ENCODE measurements at regions not wholly inside any gene's neighbourhood (a gene's known extent, or its start where the extent isn't known, plus 50 kb on each side); places are given as distances from the start of the nearest gene placed in this dataset.

GRCh38 chr15:87343966-87344365, 912.6 kb downstream of the NTRK3 start:
- no peaks in the 10 kb centered on the region for H3K27me3 ChIP-seq (ENCODE audit: control insufficient read depth, insufficient read depth, low read length)
- no peaks in the 10 kb centered on the region for H3K9me3 ChIP-seq (replicated peaks; ENCODE audit: low read length)
- H3K4me2 ChIP-seq (ENCODE audit: low read length) = no peak overlapping the region
- H3K4me1 ChIP-seq (ENCODE audit: control insufficient read depth, insufficient read depth, low read length) = peaks cover 4% of the 10 kb centered on the region
- no peaks in the 10 kb centered on the region for H3K36me3 ChIP-seq (ENCODE audit: insufficient read depth, low read length)
- no peak overlapping the region for H3K9ac ChIP-seq (ENCODE audit: low read depth, low read length)
- no peak overlapping the region for H3K4me3 ChIP-seq (ENCODE audit: low read length)

- H3K4me3 ChIP-seq (ENCODE audit: low read length) = no peak overlapping the region
- H3K27me3 ChIP-seq (ENCODE audit: control insufficient read depth, insufficient read depth, low read length) = no peaks in the 10 kb centered on the region
- no peak overlapping the region for H3K4me2 ChIP-seq (ENCODE audit: low read length)
- no peaks in the 10 kb centered on the region for H3K9me3 ChIP-seq (replicated peaks; ENCODE audit: low read length)
- no peak overlapping the region for H3K9ac ChIP-seq (ENCODE audit: low read depth, low read length)
- H3K36me3 ChIP-seq (ENCODE audit: insufficient read depth, low read length) = no peaks in the 10 kb centered on the region
- no peaks in the 10 kb centered on the region for H3K4me1 ChIP-seq (ENCODE audit: control insufficient read depth, insufficient read depth, low read length)
Measured at GRCh38 chr15:87340370-87340769, 916.2 kb downstream of the NTRK3 start.

- H3K4me3 ChIP-seq (ENCODE audit: low read length) = no peak overlapping the region
Measured at GRCh38 chr15:87326269-87326668, 930.3 kb downstream of the NTRK3 start.

GRCh38 chr15:87322870-87323269, 933.7 kb downstream of the NTRK3 start:
- Histone ChIP-seq H3K4me2 (ENCODE audit: low read length) (no peak overlapping the region), H3K9me3 (replicated peaks; ENCODE audit: low read length) (no peaks in the 10 kb centered on the region), H3K9ac (ENCODE audit: low read depth, low read length) (no peak overlapping the region), H3K4me3 (ENCODE audit: low read length) (no peak overlapping the region), H3K36me3 (ENCODE audit: insufficient read depth, low read length) (no peaks in the 10 kb centered on the region), H3K27me3 (ENCODE audit: control insufficient read depth, insufficient read depth, low read length) (no peaks in the 10 kb centered on the region), H3K4me1 (ENCODE audit: control insufficient read depth, insufficient read depth, low read length) (no peaks in the 10 kb centered on the region)

More at GRCh38 chr15:87326269-87326668, 930.3 kb downstream of the NTRK3 start:
- Histone ChIP-seq H3K27me3 (ENCODE audit: control insufficient read depth, insufficient read depth, low read length) (no peaks in the 10 kb centered on the region), H3K36me3 (ENCODE audit: insufficient read depth, low read length) (no peaks in the 10 kb centered on the region), H3K4me2 (ENCODE audit: low read length) (no peak overlapping the region), H3K9me3 (replicated peaks; ENCODE audit: low read length) (no peaks in the 10 kb centered on the region), H3K4me1 (ENCODE audit: control insufficient read depth, insufficient read depth, low read length) (no peaks in the 10 kb centered on the region), H3K9ac (ENCODE audit: low read depth, low read length) (no peak overlapping the region)

GRCh38 chr15:87322265-87322664, 934.3 kb downstream of the NTRK3 start:
- H3K4me3 ChIP-seq (ENCODE audit: low read length) = no peak overlapping the region
- H3K4me2 ChIP-seq (ENCODE audit: low read length) = no peak overlapping the region
- H3K4me1 ChIP-seq (ENCODE audit: control insufficient read depth, insufficient read depth, low read length) = no peaks in the 10 kb centered on the region
- no peaks in the 10 kb centered on the region for H3K36me3 ChIP-seq (ENCODE audit: insufficient read depth, low read length)
- no peaks in the 10 kb centered on the region for H3K27me3 ChIP-seq (ENCODE audit: control insufficient read depth, insufficient read depth, low read length)
- H3K9me3 ChIP-seq (replicated peaks; ENCODE audit: low read length) = no peaks in the 10 kb centered on the region
- no peak overlapping the region for H3K9ac ChIP-seq (ENCODE audit: low read depth, low read length)

GRCh38 chr15:87317900-87318299, 938.6 kb downstream of the NTRK3 start:
- no peaks in the 10 kb centered on the region for H3K4me1 ChIP-seq (ENCODE audit: control insufficient read depth, insufficient read depth, low read length)
- no peaks in the 10 kb centered on the region for H3K27me3 ChIP-seq (ENCODE audit: control insufficient read depth, insufficient read depth, low read length)
- H3K36me3 ChIP-seq (ENCODE audit: insufficient read depth, low read length) = no peaks in the 10 kb centered on the region
- no peak overlapping the region for H3K9ac ChIP-seq (ENCODE audit: low read depth, low read length)
- no peaks in the 10 kb centered on the region for H3K9me3 ChIP-seq (replicated peaks; ENCODE audit: low read length)
- H3K4me2 ChIP-seq (ENCODE audit: low read length) = no peak overlapping the region
- no peak overlapping the region for H3K4me3 ChIP-seq (ENCODE audit: low read length)

- H3K27me3 ChIP-seq (ENCODE audit: control insufficient read depth, insufficient read depth, low read length) = no peaks in the 10 kb centered on the region
- no peaks in the 10 kb centered on the region for H3K36me3 ChIP-seq (ENCODE audit: insufficient read depth, low read length)
- no peak overlapping the region for H3K9ac ChIP-seq (ENCODE audit: low read depth, low read length)
- H3K4me1 ChIP-seq (ENCODE audit: control insufficient read depth, insufficient read depth, low read length) = no peaks in the 10 kb centered on the region
- H3K9me3 ChIP-seq (replicated peaks; ENCODE audit: low read length) = no peaks in the 10 kb centered on the region
- no peak overlapping the region for H3K4me3 ChIP-seq (ENCODE audit: low read length)
- H3K4me2 ChIP-seq (ENCODE audit: low read length) = no peak overlapping the region
Measured at GRCh38 chr15:87312221-87312620, 944.3 kb downstream of the NTRK3 start.

GRCh38 chr15:87300146-87300545, 956.4 kb downstream of the NTRK3 start:
- Histone ChIP-seq H3K36me3 (ENCODE audit: insufficient read depth, low read length) (no peaks in the 10 kb centered on the region), H3K27me3 (ENCODE audit: control insufficient read depth, insufficient read depth, low read length) (no peaks in the 10 kb centered on the region), H3K9me3 (replicated peaks; ENCODE audit: low read length) (no peaks in the 10 kb centered on the region), H3K4me2 (ENCODE audit: low read length) (no peak overlapping the region), H3K4me1 (ENCODE audit: control insufficient read depth, insufficient read depth, low read length) (no peaks in the 10 kb centered on the region), H3K9ac (ENCODE audit: low read depth, low read length) (no peak overlapping the region), H3K4me3 (ENCODE audit: low read length) (no peak overlapping the region)

GRCh38 chr15:87294854-87295253, 961.7 kb downstream of the NTRK3 start:
- Histone ChIP-seq H3K4me1 (ENCODE audit: control insufficient read depth, insufficient read depth, low read length) (no peaks in the 10 kb centered on the region), H3K9ac (ENCODE audit: low read depth, low read length) (no peak overlapping the region), H3K4me2 (ENCODE audit: low read length) (no peak overlapping the region), H3K4me3 (ENCODE audit: low read length) (no peak overlapping the region), H3K36me3 (ENCODE audit: insufficient read depth, low read length) (no peaks in the 10 kb centered on the region), H3K27me3 (ENCODE audit: control insufficient read depth, insufficient read depth, low read length) (no peaks in the 10 kb centered on the region), H3K9me3 (replicated peaks; ENCODE audit: low read length) (no peaks in the 10 kb centered on the region)

- Histone ChIP-seq H3K9me3 (replicated peaks; ENCODE audit: low read length) (no peaks in the 10 kb centered on the region), H3K4me1 (ENCODE audit: control insufficient read depth, insufficient read depth, low read length) (no peaks in the 10 kb centered on the region), H3K27me3 (ENCODE audit: control insufficient read depth, insufficient read depth, low read length) (no peaks in the 10 kb centered on the region), H3K9ac (ENCODE audit: low read depth, low read length) (no peak overlapping the region), H3K4me2 (ENCODE audit: low read length) (no peak overlapping the region), H3K36me3 (ENCODE audit: insufficient read depth, low read length) (no peaks in the 10 kb centered on the region), H3K4me3 (ENCODE audit: low read length) (no peak overlapping the region)
Measured at GRCh38 chr15:87293031-87293430, 963.5 kb downstream of the NTRK3 start.

- Histone ChIP-seq H3K4me2 (ENCODE audit: low read length) (no peak overlapping the region), H3K36me3 (ENCODE audit: insufficient read depth, low read length) (no peaks in the 10 kb centered on the region), H3K9me3 (replicated peaks; ENCODE audit: low read length) (no peaks in the 10 kb centered on the region), H3K9ac (ENCODE audit: low read depth, low read length) (no peak overlapping the region), H3K27me3 (ENCODE audit: control insufficient read depth, insufficient read depth, low read length) (no peaks in the 10 kb centered on the region), H3K4me3 (ENCODE audit: low read length) (no peak overlapping the region), H3K4me1 (ENCODE audit: control insufficient read depth, insufficient read depth, low read length) (no peaks in the 10 kb centered on the region)
Measured at GRCh38 chr15:87287156-87287555, 969.4 kb downstream of the NTRK3 start.

- H3K9ac ChIP-seq (ENCODE audit: low read depth, low read length) = no peak overlapping the region
- no peaks in the 10 kb centered on the region for H3K9me3 ChIP-seq (replicated peaks; ENCODE audit: low read length)
Measured at GRCh38 chr15:87269566-87269965, 987.0 kb downstream of the NTRK3 start.

More at GRCh38 chr15:87269566-87269965, 987.0 kb downstream of the NTRK3 start:
- H3K36me3 ChIP-seq (ENCODE audit: insufficient read depth, low read length) = no peaks in the 10 kb centered on the region
- no peaks in the 10 kb centered on the region for H3K4me1 ChIP-seq (ENCODE audit: control insufficient read depth, insufficient read depth, low read length)
- no peak overlapping the region for H3K4me2 ChIP-seq (ENCODE audit: low read length)
- H3K4me3 ChIP-seq (ENCODE audit: low read length) = no peak overlapping the region
- H3K27me3 ChIP-seq (ENCODE audit: control insufficient read depth, insufficient read depth, low read length) = no peaks in the 10 kb centered on the region

All from skeletal muscle satellite cell (primary cell).